ENCODE measurements at regions not wholly inside any gene's neighbourhood (a gene's known extent, or its start where the extent isn't known, plus 50 kb on each side); places are given as distances from the start of the nearest gene placed in this dataset.
A peak's percentile ranks its signal among the peaks of the same experiment; 100 is the strongest.
"Not testable (repeated sequence)": the region's sequence is repeated elsewhere in the genome, so short reads cannot be mapped to it uniquely, and the experiment has no call there.

DNA sequence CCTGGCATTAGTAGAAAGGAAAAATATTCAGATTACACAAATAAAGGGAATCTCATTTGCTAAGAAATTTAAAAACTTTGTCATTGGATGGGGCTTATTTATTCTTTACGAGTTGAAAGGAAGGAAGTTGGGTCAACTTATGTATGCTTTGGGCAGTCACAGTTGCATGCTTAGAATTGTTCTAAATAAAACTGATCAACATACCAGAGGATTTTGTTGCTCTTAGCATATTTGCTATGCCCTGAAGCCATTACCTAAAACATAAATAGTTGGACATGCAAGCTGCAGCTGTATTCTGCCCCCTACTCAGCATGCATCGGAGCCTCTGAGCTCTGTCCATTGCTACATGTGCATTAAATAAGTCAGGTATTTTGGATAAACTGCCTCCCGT, 172.7 kb upstream of the MEF2C start:
- Histone ChIP-seq H3K79me2 (ENCODE audit: low read length) (no peaks in the 10 kb centered on the region), H3K9ac (ENCODE audit: low read length) (no peak overlapping the region), H3K4me3 (ENCODE audit: low read length) (no peak overlapping the region), H2AFZ (ENCODE audit: low read length) (no peak overlapping the region), H3F3A (ENCODE audit: low read length, unreplicated experiment) (no peaks in the 10 kb centered on the region), H3K9me2 (replicated peaks; ENCODE audit: low read length) (no peaks in the 10 kb centered on the region), H3K4me1 (ENCODE audit: insufficient read depth, low read length) (peaks cover 32% of the 10 kb centered on the region), H3K27ac (ENCODE audit: low read length) (no peak overlapping the region), H4K20me1 (ENCODE audit: low read length) (no peaks in the 10 kb centered on the region), H3K27me3 (ENCODE audit: low read length) (no peaks in the 10 kb centered on the region), H3K36me3 (ENCODE audit: low read depth, low read length) (no peaks in the 10 kb centered on the region; the same call in 1 of the 2 replicates), H3K4me2 (ENCODE audit: low read length) (no peak overlapping the region), H3K9me3 (ENCODE audit: low read length) (peaks cover 4% of the 10 kb centered on the region; the same call in 1 of the 2 replicates)
- intact Hi-C loops (cut with micrococcal nuclease), result no loop called here
- ChIA-PET CTCF (no interaction called here), POLR2A (ENCODE audit: unreplicated experiment) (no interaction called here)
- DNase-seq, result peak; percentile 26
- TF ChIP-seq CTCF (conservative IDR thresholded peaks at IDR 0.05; ENCODE audit: low read depth, low read length) (no peak), EZH2 (IDR thresholded peaks at IDR 0.05; ENCODE audit: low read length, unreplicated experiment) (no peak), EZH2phosphoT487 (IDR thresholded peaks at IDR 0.05; ENCODE audit: borderline replicate concordance, low read length) (no peak)
- BruUV-seq (replicated peaks), result no TSS peak
- no peak for ATAC-seq

DNA sequence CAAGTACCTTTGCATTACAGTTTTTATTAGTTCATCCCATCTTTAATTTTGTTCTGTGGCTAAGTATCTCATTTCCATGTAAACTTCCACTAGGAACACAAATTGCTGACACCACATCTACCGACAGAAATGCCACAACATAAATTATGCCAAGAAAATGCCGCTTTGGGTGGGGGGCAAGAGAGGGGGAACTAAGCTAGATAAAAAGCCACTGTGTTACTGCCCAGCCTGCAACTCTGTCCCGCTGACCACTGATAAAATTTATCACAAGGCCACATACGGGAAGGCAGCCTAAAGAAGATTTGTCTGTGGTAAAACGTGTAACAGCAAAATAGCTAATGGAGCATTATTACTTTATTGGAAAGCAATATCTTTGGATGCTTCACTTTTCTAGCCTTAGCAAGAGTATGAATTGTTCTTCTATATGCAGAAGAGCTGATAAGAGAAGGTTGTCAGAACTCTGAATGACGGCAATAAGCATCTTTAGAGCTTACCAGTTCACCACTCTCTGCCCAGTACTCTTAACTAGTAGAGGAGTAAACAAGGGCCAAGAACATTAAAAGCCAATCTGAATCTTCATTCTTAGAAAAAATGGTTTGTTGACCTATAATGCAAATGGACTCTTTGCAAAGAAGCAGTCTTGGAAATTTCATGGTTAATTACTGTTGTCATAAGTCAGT, 172.2 kb upstream of the MEF2C start:
- DNase-seq, result no peak
- no peak overlapping the region for H3K27ac ChIP-seq (ENCODE audit: low read length)
- H4K20me1 ChIP-seq (ENCODE audit: low read length), result no peaks in the 10 kb centered on the region
- intact Hi-C loops (cut with micrococcal nuclease), result no loop called here
- ChIA-PET POLR2A (ENCODE audit: unreplicated experiment) (no interaction called here), CTCF (no interaction called here)
- peaks cover 5% of the 10 kb centered on the region; the same call in 1 of the 2 replicates for H3K9me3 ChIP-seq (ENCODE audit: low read length)
- peaks cover 30% of the 10 kb centered on the region for H3K4me1 ChIP-seq (ENCODE audit: insufficient read depth, low read length)
- H3K9me2 ChIP-seq (replicated peaks; ENCODE audit: low read length), result no peaks in the 10 kb centered on the region
- no peak overlapping the region for H3K4me3 ChIP-seq (ENCODE audit: low read length)
- H3K36me3 ChIP-seq (ENCODE audit: low read depth, low read length), result no peaks in the 10 kb centered on the region; the same call in 1 of the 2 replicates
- H3F3A ChIP-seq (ENCODE audit: low read length, unreplicated experiment), result no peaks in the 10 kb centered on the region
- H3K79me2 ChIP-seq (ENCODE audit: low read length), result no peaks in the 10 kb centered on the region
- H3K9ac ChIP-seq (ENCODE audit: low read length), result no peak overlapping the region
- no TSS peak for BruUV-seq (replicated peaks)
- no peak overlapping the region for H2AFZ ChIP-seq (ENCODE audit: low read length)
- ATAC-seq, result no peak
- H3K27me3 ChIP-seq (ENCODE audit: low read length), result no peaks in the 10 kb centered on the region
- TF ChIP-seq EZH2phosphoT487 (IDR thresholded peaks at IDR 0.05; ENCODE audit: borderline replicate concordance, low read length) (no peak), CTCF (conservative IDR thresholded peaks at IDR 0.05; ENCODE audit: low read depth, low read length) (no peak), EZH2 (IDR thresholded peaks at IDR 0.05; ENCODE audit: low read length, unreplicated experiment) (no peak)
- no peak overlapping the region for H3K4me2 ChIP-seq (ENCODE audit: low read length)

- no peaks in the 10 kb centered on the region for H3K9me2 ChIP-seq (replicated peaks; ENCODE audit: low read length)
- ATAC-seq (peak; percentile 99), DNase-seq (peak; percentile 80)
- H3K27me3 ChIP-seq (ENCODE audit: low read length), result no peaks in the 10 kb centered on the region
- H3K79me2 ChIP-seq (ENCODE audit: low read length), result no peaks in the 10 kb centered on the region
- H3K27ac ChIP-seq (ENCODE audit: low read length), result peak overlapping the region; percentile 59
- no peaks in the 10 kb centered on the region for H4K20me1 ChIP-seq (ENCODE audit: low read length)
- ChIA-PET POLR2A (ENCODE audit: unreplicated experiment) (no interaction called here), CTCF (interaction anchor here (0.6 to 0.7 kb wide), 2 partner anchors 10 to 16 kb away, joined by 7 to 34 read pairs; no protein-coding TSS in a partner anchor)
- H3K9me3 ChIP-seq (ENCODE audit: low read length), result peaks cover 5% of the 10 kb centered on the region; the same call in 1 of the 2 replicates
- H3K4me2 ChIP-seq (ENCODE audit: low read length), result peak overlapping the region; percentile 7; the same call in 1 of the 2 replicates
- no peaks in the 10 kb centered on the region; the same call in 1 of the 2 replicates for H3K36me3 ChIP-seq (ENCODE audit: low read depth, low read length)
- intact Hi-C loops (cut with micrococcal nuclease), result loop anchor here (1.0 to 5.0 kb wide), 2 partner anchors 16 to 171 kb away; partner anchors contain the start of gene MEF2C
- no peaks in the 10 kb centered on the region for H3F3A ChIP-seq (ENCODE audit: low read length, unreplicated experiment)
- no peak overlapping the region for H3K4me3 ChIP-seq (ENCODE audit: low read length)
- peaks cover 22% of the 10 kb centered on the region for H3K4me1 ChIP-seq (ENCODE audit: insufficient read depth, low read length)
- no peak overlapping the region for H3K9ac ChIP-seq (ENCODE audit: low read length)
- no TSS peak for BruUV-seq (replicated peaks)
- no peak for TF ChIP-seq CTCF (conservative IDR thresholded peaks at IDR 0.05; ENCODE audit: low read depth, low read length)
- TF ChIP-seq EZH2 (IDR thresholded peaks at IDR 0.05; ENCODE audit: low read length, unreplicated experiment), result no peak
- TF ChIP-seq EZH2phosphoT487 (IDR thresholded peaks at IDR 0.05; ENCODE audit: borderline replicate concordance, low read length), result no peak
- peak overlapping the region; percentile 14; the same call in 1 of the 2 replicates for H2AFZ ChIP-seq (ENCODE audit: low read length)
These were observed 170.6 kb upstream of the MEF2C start for GRCh38 chr5:89053547-89053946.

- CTCF ChIA-PET; H3K9me3 ChIP-seq (ENCODE audit: low read length); H3K79me2 ChIP-seq (ENCODE audit: low read length); H2AFZ ChIP-seq (ENCODE audit: low read length); POLR2A ChIA-PET (ENCODE audit: unreplicated experiment); H3K4me2 ChIP-seq (ENCODE audit: low read length); H3F3A ChIP-seq (ENCODE audit: low read length, unreplicated experiment); H3K27me3 ChIP-seq (ENCODE audit: low read length); DNase-seq; H3K27ac ChIP-seq (ENCODE audit: low read length); H3K4me3 ChIP-seq (ENCODE audit: low read length); H3K9ac ChIP-seq (ENCODE audit: low read length); H4K20me1 ChIP-seq (ENCODE audit: low read length); BruUV-seq (replicated peaks); H3K36me3 ChIP-seq (ENCODE audit: low read depth, low read length); H3K9me2 ChIP-seq (replicated peaks; ENCODE audit: low read length); ATAC-seq: not testable (repeated sequence)
- intact Hi-C loops (cut with micrococcal nuclease), result loop anchor here (5.0 kb wide), 1 partner anchor 168 kb away; the partner anchor contains the start of gene MEF2C
- H3K4me1 ChIP-seq (ENCODE audit: insufficient read depth, low read length), result peaks cover 17% of the 10 kb centered on the region
These were observed 167.1 kb upstream of the MEF2C start for GRCh38 chr5:89050062-89050461.

All from PC-3 (cell line).